DND-41 (cell line): ENCODE measurements at regions not wholly inside any gene's neighbourhood (a gene's known extent, or its start where the extent isn't known, plus 50 kb on each side); places are given as distances from the start of the nearest gene placed in this dataset.

Experiments used
- CTCF ChIP-seq: IDR thresholded peaks from 2 replicates; pipeline ENCODE4 v1.5.1; 2012; ENCODE audit warnings: borderline replicate concordance, low read length, moderate library complexity, mild to moderate bottlenecking; ENCODE audit not compliant: poor library complexity, severe bottlenecking; ENCODE audit errors: extremely low read depth
- EZH2 ChIP-seq: IDR thresholded peaks from 3 replicates; pipeline ENCODE4 v1.6.1; 2012; ENCODE audit warnings: borderline replicate concordance, low read depth, mild to moderate bottlenecking, moderate library complexity, low read length, inconsistent platforms; ENCODE audit not compliant: severe bottlenecking

- TF ChIP-seq CTCF (no peak), EZH2 (no peak)
These were observed 620.3 kb upstream of the PCDH20 start for GRCh38 chr13:62035981-62036380.
